ENCODE measurements at regions not wholly inside any gene's neighbourhood (a gene's known extent, or its start where the extent isn't known, plus 50 kb on each side); places are given as distances from the start of the nearest gene placed in this dataset.
"Not testable (repeated sequence)": the region's sequence is repeated elsewhere in the genome, so short reads cannot be mapped to it uniquely, and the experiment has no call there.

DNA sequence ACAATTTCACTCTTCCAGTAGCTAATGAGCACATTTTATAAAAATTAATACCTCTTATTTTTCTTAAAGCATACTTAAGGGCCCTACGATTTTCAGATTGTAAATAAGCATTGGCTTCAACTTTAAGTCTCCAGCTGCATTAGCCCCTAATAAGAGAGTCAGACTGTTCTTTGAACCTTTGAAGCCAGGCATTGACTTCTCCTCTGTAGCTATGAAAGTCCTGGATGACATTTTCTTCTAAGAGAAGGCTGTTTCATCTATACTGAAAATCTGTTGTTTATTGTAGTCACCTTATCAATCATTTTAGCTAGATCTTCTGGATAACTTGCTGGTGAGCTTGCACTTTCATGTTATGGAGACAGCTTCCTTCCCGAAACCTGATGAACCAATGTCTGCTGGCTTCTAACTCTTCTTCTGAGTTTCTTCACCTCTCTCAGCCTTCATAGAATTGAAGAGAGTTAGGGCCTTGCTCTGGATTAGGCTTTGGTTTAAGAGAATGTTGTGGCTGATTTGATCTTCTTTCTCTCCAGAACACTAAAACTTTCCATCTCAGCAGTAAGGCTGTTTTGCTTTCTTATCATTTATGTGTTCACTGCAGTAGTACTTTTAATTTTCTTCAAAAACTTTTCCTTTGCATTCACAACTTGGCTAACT is 377.1 kb upstream of the RGS6 start:
- Histone ChIP-seq H4K20me1 (ENCODE audit: insufficient read depth, low read depth, low read length) (0 out of 2 replicates have a peak, but pooled peaks cover 4% of the 10 kb centered on the region), H3K79me2 (ENCODE audit: low read length) (no peaks in the 10 kb centered on the region), H3K9me2 (replicated peaks; ENCODE audit: insufficient read depth, low read length) (no peaks in the 10 kb centered on the region), H3K27me3 (ENCODE audit: low read length) (no peaks in the 10 kb centered on the region), H3K4me3 (ENCODE audit: low read length) (no peak overlapping the region), H2AFZ (ENCODE audit: low read length) (no peak overlapping the region), H3K9ac (ENCODE audit: low read length) (no peak overlapping the region), H3K36me3 (ENCODE audit: insufficient read depth, low read length) (no peaks in the 10 kb centered on the region), H3K27ac (ENCODE audit: low read length) (no peak overlapping the region), H3K4me1 (ENCODE audit: low read length) (no peaks in the 10 kb centered on the region), H3K4me2 (ENCODE audit: low read depth, low read length, poor library complexity, severe bottlenecking) (no peak overlapping the region), H3K9me3 (ENCODE audit: low read length) (no peaks in the 10 kb centered on the region)
- no peak for DNase-seq

DNA sequence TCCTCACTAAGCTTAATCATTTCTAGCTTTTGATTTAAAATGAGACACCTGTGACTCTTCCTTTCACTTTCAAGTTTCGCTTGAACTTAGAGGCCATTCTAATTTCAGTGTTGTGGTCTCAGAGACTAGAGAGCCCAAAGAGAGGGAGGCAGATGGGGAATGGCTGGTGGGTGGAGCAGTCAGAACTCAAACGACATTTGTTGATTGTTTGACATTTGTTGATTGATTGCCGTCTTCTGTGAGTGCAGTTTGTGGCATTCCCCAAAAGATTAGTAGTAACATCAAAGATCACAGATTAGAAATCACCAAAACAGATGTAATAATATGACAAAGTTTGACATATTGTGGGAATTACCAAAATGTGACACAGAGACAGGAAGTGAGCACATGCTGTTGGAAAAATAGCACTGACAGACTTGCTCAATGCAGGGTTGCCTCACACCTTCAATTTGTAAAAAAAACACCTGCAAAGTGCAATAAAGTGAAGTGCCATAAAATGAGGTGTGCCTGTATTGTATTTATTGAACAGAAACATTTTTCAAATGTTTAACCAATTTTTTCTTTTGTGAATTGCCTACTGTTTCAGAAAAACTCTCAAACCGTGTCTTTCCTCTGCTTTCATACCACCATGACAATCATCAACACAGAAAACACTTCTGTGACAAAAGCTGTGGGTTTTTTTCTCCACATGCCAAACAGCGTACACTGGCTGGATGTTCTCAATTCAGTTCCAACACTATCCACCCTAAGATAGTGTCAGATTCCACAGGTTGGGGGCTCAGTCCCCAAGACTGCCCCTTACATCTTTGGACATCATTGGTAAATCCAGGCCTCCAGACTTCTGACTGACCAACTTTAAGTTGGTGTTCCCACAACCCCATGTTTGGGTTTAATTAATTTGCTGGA is 376.3 kb upstream of the RGS6 start:
- Histone ChIP-seq H3K9me2 (replicated peaks; ENCODE audit: insufficient read depth, low read length) (no peaks in the 10 kb centered on the region), H3K4me3 (ENCODE audit: low read length) (no peak overlapping the region), H2AFZ (ENCODE audit: low read length) (no peak overlapping the region), H3K27ac (ENCODE audit: low read length) (no peak overlapping the region), H3K36me3 (ENCODE audit: insufficient read depth, low read length) (no peaks in the 10 kb centered on the region), H3K9ac (ENCODE audit: low read length) (no peak overlapping the region), H4K20me1 (ENCODE audit: insufficient read depth, low read depth, low read length) (0 out of 2 replicates have a peak, but pooled peaks cover 4% of the 10 kb centered on the region), H3K4me2 (ENCODE audit: low read depth, low read length, poor library complexity, severe bottlenecking) (no peak overlapping the region), H3K27me3 (ENCODE audit: low read length) (no peaks in the 10 kb centered on the region), H3K9me3 (ENCODE audit: low read length) (no peaks in the 10 kb centered on the region), H3K4me1 (ENCODE audit: low read length) (no peaks in the 10 kb centered on the region), H3K79me2 (ENCODE audit: low read length) (no peaks in the 10 kb centered on the region)
- DNase-seq: no peak

GRCh38 chr14:71556730-71557129 is 375.5 kb upstream of the RGS6 start:
- H3K36me3 ChIP-seq (ENCODE audit: insufficient read depth, low read length): no peaks in the 10 kb centered on the region
- no peak overlapping the region for H2AFZ ChIP-seq (ENCODE audit: low read length)
- H3K9me2 ChIP-seq (replicated peaks; ENCODE audit: insufficient read depth, low read length): no peaks in the 10 kb centered on the region
- H3K27me3 ChIP-seq (ENCODE audit: low read length): no peaks in the 10 kb centered on the region
- no peaks in the 10 kb centered on the region for H3K79me2 ChIP-seq (ENCODE audit: low read length)
- no peaks in the 10 kb centered on the region for H4K20me1 ChIP-seq (ENCODE audit: insufficient read depth, low read depth, low read length)
- no peak overlapping the region for H3K4me3 ChIP-seq (ENCODE audit: low read length)
- no peak overlapping the region for H3K27ac ChIP-seq (ENCODE audit: low read length)
- H3K4me1 ChIP-seq (ENCODE audit: low read length): no peaks in the 10 kb centered on the region
- no peak overlapping the region for H3K4me2 ChIP-seq (ENCODE audit: low read depth, low read length, poor library complexity, severe bottlenecking)
- H3K9ac ChIP-seq (ENCODE audit: low read length): no peak overlapping the region
- H3K9me3 ChIP-seq (ENCODE audit: low read length): no peaks in the 10 kb centered on the region
- DNase-seq: no peak

DNA sequence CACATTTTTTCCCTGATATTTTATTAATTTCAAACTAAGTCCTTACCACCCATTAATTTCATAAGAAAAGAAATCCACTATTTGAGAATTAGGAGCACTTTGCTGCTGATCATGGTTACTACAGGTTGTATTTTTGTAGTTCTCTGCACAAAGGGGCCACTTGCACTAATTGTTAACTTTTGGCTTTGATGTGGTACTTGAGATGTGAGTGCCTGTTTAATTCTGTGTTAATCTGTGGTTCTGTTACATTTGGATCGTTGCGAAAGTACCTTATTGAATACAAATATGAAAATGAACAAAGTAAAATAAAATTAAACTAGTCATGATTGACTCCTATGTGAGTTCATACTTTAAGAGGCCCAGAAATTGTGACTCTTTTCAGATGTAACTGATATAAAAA is 374.9 kb upstream of the RGS6 start:
- Histone ChIP-seq H3K9ac (ENCODE audit: low read length) (no peak overlapping the region), H3K4me1 (ENCODE audit: low read length) (no peaks in the 10 kb centered on the region), H2AFZ (ENCODE audit: low read length) (no peak overlapping the region), H3K27ac (ENCODE audit: low read length) (no peak overlapping the region), H3K9me2 (replicated peaks; ENCODE audit: insufficient read depth, low read length) (no peaks in the 10 kb centered on the region), H3K4me2 (ENCODE audit: low read depth, low read length, poor library complexity, severe bottlenecking) (no peak overlapping the region), H3K9me3 (ENCODE audit: low read length) (no peaks in the 10 kb centered on the region), H4K20me1 (ENCODE audit: insufficient read depth, low read depth, low read length) (0 out of 2 replicates have a peak, but pooled peaks cover under 1% of the 10 kb centered on the region), H3K27me3 (ENCODE audit: low read length) (no peaks in the 10 kb centered on the region), H3K79me2 (ENCODE audit: low read length) (no peaks in the 10 kb centered on the region), H3K4me3 (ENCODE audit: low read length) (no peak overlapping the region), H3K36me3 (ENCODE audit: insufficient read depth, low read length) (no peaks in the 10 kb centered on the region)
- DNase-seq: no peak

DNA sequence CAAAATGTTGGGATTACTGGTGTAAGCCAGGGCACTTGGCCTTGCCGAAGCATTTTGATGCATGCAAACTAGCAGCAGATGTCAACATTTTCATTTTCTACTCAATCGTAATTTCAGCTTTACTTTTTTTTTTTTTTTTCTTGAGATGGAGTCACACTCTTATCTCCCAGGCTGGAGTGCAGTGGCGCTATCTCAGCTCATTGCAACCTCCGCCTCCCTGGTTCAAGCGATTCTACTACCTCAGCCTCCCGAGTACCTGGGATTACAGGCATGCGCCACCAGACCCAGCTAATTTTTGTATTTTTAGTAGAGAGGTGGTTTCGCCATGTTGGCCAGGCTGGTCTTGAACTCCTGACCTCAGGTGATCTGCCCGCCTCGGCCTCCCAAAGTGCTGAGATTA is 373.3 kb upstream of the RGS6 start:
- not testable (repeated sequence) for H3K4me2 ChIP-seq (ENCODE audit: low read depth, low read length, poor library complexity, severe bottlenecking); H3K4me1 ChIP-seq (ENCODE audit: low read length); H3K9me3 ChIP-seq (ENCODE audit: low read length); H3K27ac ChIP-seq (ENCODE audit: low read length); H3K9me2 ChIP-seq (replicated peaks; ENCODE audit: insufficient read depth, low read length); H3K9ac ChIP-seq (ENCODE audit: low read length); DNase-seq; H3K27me3 ChIP-seq (ENCODE audit: low read length); H3K79me2 ChIP-seq (ENCODE audit: low read length); H3K4me3 ChIP-seq (ENCODE audit: low read length); H3K36me3 ChIP-seq (ENCODE audit: insufficient read depth, low read length); H2AFZ ChIP-seq (ENCODE audit: low read length)
- peaks cover 14% of the 10 kb centered on the region; the same call in 1 of the 2 replicates for H4K20me1 ChIP-seq (ENCODE audit: insufficient read depth, low read depth, low read length)

DNA sequence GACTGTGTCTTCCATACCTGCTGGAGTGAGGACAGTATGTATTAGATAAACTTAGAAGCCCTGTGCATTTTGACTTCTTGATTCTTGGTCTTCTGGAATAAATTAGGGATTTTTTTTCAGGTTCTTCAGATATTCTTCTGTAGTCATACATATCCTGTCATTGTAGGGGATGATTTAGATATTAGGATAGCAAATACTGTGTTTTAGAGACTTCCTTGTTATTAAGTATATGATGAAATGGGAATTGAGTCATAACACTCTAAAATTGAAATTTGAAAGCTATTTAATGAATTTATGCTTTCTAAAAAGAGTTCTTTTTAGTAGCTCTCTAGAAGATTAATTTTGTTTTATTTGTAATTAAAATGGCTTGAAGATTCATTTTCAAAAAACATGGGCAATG is 371.5 kb upstream of the RGS6 start:
- no peak for DNase-seq
- no peaks in the 10 kb centered on the region for H3K9me3 ChIP-seq (ENCODE audit: low read length)
- no peak overlapping the region for H3K4me3 ChIP-seq (ENCODE audit: low read length)
- no peaks in the 10 kb centered on the region for H3K27me3 ChIP-seq (ENCODE audit: low read length)
- H3K79me2 ChIP-seq (ENCODE audit: low read length): no peaks in the 10 kb centered on the region
- no peaks in the 10 kb centered on the region for H3K9me2 ChIP-seq (replicated peaks; ENCODE audit: insufficient read depth, low read length)
- H3K4me1 ChIP-seq (ENCODE audit: low read length): no peaks in the 10 kb centered on the region
- H3K27ac ChIP-seq (ENCODE audit: low read length): no peak overlapping the region
- no peaks in the 10 kb centered on the region for H3K36me3 ChIP-seq (ENCODE audit: insufficient read depth, low read length)
- peaks cover 14% of the 10 kb centered on the region; the same call in 1 of the 2 replicates for H4K20me1 ChIP-seq (ENCODE audit: insufficient read depth, low read depth, low read length)
- no peak overlapping the region for H3K9ac ChIP-seq (ENCODE audit: low read length)
- no peak overlapping the region for H3K4me2 ChIP-seq (ENCODE audit: low read depth, low read length, poor library complexity, severe bottlenecking)
- no peak overlapping the region for H2AFZ ChIP-seq (ENCODE audit: low read length)

- Histone ChIP-seq H3K4me3 (ENCODE audit: low read length) (no peak overlapping the region), H3K4me1 (ENCODE audit: low read length) (peaks cover 8% of the 10 kb centered on the region), H3K9ac (ENCODE audit: low read length) (no peak overlapping the region), H3K9me2 (replicated peaks; ENCODE audit: insufficient read depth, low read length) (no peaks in the 10 kb centered on the region), H3K4me2 (ENCODE audit: low read depth, low read length, poor library complexity, severe bottlenecking) (no peak overlapping the region), H2AFZ (ENCODE audit: low read length) (no peak overlapping the region), H3K79me2 (ENCODE audit: low read length) (no peaks in the 10 kb centered on the region), H3K36me3 (ENCODE audit: insufficient read depth, low read length) (no peaks in the 10 kb centered on the region), H4K20me1 (ENCODE audit: insufficient read depth, low read depth, low read length) (peaks cover 17% of the 10 kb centered on the region; the same call in 1 of the 2 replicates), H3K27me3 (ENCODE audit: low read length) (no peaks in the 10 kb centered on the region), H3K9me3 (ENCODE audit: low read length) (no peaks in the 10 kb centered on the region), H3K27ac (ENCODE audit: low read length) (no peak overlapping the region)
- no peak for DNase-seq
These were observed 368.6 kb upstream of the RGS6 start for GRCh38 chr14:71563492-71564153.

DNA sequence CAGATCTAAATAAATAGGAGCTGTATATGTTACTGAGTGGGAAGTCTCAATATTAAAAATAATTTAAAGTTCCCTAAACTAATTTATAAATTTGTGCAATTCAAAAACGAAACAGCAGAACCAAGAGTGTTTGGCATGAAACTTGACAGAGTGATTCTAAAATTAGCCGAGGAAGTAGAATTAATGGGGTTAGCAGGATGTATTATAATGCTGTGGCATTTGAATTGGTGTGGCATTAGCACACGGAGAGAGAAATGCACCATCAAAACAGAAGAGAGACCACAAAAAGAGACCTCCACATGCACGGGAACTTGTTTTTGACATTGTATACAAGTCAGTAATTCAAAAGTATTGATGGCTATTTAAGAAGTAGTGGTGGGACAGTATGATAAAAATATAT is 366.0 kb upstream of the RGS6 start:
- Histone ChIP-seq H4K20me1 (ENCODE audit: insufficient read depth, low read depth, low read length) (peaks cover 22% of the 10 kb centered on the region; the same call in 1 of the 2 replicates), H3K27me3 (ENCODE audit: low read length) (no peaks in the 10 kb centered on the region), H3K4me2 (ENCODE audit: low read depth, low read length, poor library complexity, severe bottlenecking) (no peak overlapping the region), H3K4me1 (ENCODE audit: low read length) (peaks cover 8% of the 10 kb centered on the region), H2AFZ (ENCODE audit: low read length) (no peak overlapping the region), H3K9me2 (replicated peaks; ENCODE audit: insufficient read depth, low read length) (no peaks in the 10 kb centered on the region), H3K4me3 (ENCODE audit: low read length) (no peak overlapping the region), H3K36me3 (ENCODE audit: insufficient read depth, low read length) (no peaks in the 10 kb centered on the region), H3K79me2 (ENCODE audit: low read length) (no peaks in the 10 kb centered on the region), H3K27ac (ENCODE audit: low read length) (no peak overlapping the region), H3K9me3 (ENCODE audit: low read length) (no peaks in the 10 kb centered on the region), H3K9ac (ENCODE audit: low read length) (no peak overlapping the region)
- DNase-seq: peak; percentile 47
